OCI-LY3 (cell line): ENCODE measurements at regions not wholly inside any gene's neighbourhood (a gene's known extent, or its start where the extent isn't known, plus 50 kb on each side); places are given as distances from the start of the nearest gene placed in this dataset.
"Not testable (repeated sequence)": the region's sequence is repeated elsewhere in the genome, so short reads cannot be mapped to it uniquely, and the experiment has no call there.

Source experiments
- CTCF ChIP-seq: fragments of 200-600, 300-600 bp; sonication (generic); IDR thresholded peaks from 2 replicates; pipeline ENCODE4 v1.5.1; 2014; ENCODE audit warnings: antibody characterized with exemption, low read length, low read depth
- EZH2phosphoT487 ChIP-seq: fragments of 200-600 bp; shearing (Covaris generic); IDR thresholded peaks from 2 replicates; pipeline ENCODE4 v1.6.1; 2018; ENCODE audit warnings: antibody characterized with exemption, mixed run types, low read depth

GRCh38 chr6:134403312-134403711 is 85.4 kb upstream of the SGK1 start:
- TF ChIP-seq CTCF, EZH2phosphoT487: not testable (repeated sequence)
